GM12891 (cell line): ENCODE measurements at regions not wholly inside any gene's neighbourhood (a gene's known extent, or its start where the extent isn't known, plus 50 kb on each side); places are given as distances from the start of the nearest gene placed in this dataset.

Source experiments
- DNase-seq: peaks from one replicate; pipeline ENCODE4 v3.0.0; 2011; ENCODE audit warnings: low spot score; ENCODE audit not compliant: insufficient read length
- FAIRE-seq: peaks from 2 replicates; lab custom pipeline; 2011; peaks lifted over from hg19 to GRCh38; lab: Jason Lieb, UNC
- PAX5 ChIP-seq: IDR thresholded peaks from 2 replicates; pipeline ENCODE4 v1.6.1; 2011; ENCODE audit warnings: low read length, moderate library complexity, mild to moderate bottlenecking; ENCODE audit not compliant: insufficient read depth, severe bottlenecking
- POLR2A ChIP-seq: IDR thresholded peaks from 2 replicates; pipeline ENCODE4 v1.6.1; 2011; ENCODE audit warnings: low read depth, low read length, control low read depth
- POLR2AphosphoS5 ChIP-seq: IDR thresholded peaks from 2 replicates; pipeline ENCODE4 v1.6.1; 2011; ENCODE audit warnings: low read depth, low read length, control low read depth
- POU2F2 ChIP-seq: IDR thresholded peaks from 2 replicates; pipeline ENCODE4 v1.6.1; 2011; ENCODE audit warnings: low read depth, mild to moderate bottlenecking, control low read depth, low read length, moderate library complexity
- SPI1 ChIP-seq: IDR thresholded peaks from 2 replicates; pipeline ENCODE4 v1.6.1; 2011; ENCODE audit warnings: low read depth, low read length, control low read depth
- TAF1 ChIP-seq: IDR thresholded peaks from 2 replicates; pipeline ENCODE4 v1.6.1; 2011; ENCODE audit warnings: low read depth, low read length, control low read depth

DNA sequence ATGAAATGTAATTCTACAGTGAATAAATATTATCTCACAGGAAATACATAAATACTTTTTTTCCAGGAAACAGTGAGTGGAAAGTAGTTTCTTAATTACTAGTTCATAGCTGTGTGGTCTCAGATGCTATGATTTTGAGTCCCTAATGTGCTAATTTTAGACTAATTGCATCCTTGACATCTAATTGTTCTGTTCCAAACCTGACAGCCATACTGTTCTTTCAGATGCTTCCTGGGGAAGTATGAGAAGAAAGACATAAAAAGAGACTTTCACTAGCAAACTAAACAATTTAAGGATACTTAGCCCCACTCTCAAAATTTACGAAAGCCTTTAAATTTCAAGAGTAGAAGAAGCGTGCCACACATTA lies 350.9 kb upstream of the CDH20 start:
- FAIRE-seq (no peak), DNase-seq (no peak)
- TF ChIP-seq SPI1, result no peak
- no peak for TF ChIP-seq POU2F2
- TF ChIP-seq POLR2AphosphoS5, result no peak
- TF ChIP-seq TAF1, result no peak
- TF ChIP-seq PAX5, result no peak
- TF ChIP-seq POLR2A, result no peak

DNA sequence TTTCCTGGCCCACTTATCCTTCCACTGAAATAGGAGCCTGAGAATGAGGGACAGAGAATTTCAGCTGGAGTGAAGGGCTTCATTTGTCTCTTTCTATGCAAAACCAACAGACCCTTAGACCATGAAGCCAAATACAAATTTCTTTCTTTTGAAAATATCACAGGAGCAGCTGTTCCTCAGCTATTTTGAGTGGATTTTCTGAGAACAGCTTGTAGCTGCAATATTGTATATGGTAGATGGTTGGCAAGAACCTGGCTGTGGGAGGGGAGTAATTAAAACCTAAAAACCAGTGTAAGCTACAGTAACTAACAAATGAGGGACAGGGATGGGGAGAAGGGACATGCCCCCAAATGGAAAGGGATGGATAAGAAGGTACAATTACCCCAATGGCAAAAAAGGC lies 350.3 kb upstream of the CDH20 start:
- FAIRE-seq (no peak), DNase-seq (no peak)
- no peak for TF ChIP-seq POU2F2

DNA sequence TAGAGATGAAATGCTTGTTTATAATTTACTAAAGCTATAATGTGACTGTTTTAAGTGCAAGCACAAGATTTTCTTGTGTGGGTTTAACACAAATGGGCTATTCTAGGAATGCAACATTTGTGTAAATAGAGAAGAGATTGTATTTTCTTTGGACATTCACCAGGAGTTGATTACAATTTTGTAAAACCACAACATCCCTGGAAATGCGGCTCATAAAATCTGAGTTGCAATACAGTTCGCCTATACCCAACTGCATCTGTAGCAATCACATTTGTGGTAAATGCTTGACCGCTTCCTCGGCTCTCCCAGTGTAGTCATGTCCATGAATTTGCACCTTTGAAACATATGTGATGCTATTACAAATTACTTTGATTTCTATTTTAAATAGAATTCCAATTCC lies 348.7 kb upstream of the CDH20 start:
- FAIRE-seq (no peak), DNase-seq (no peak)
- TF ChIP-seq POLR2AphosphoS5, result no peak
- no peak for TF ChIP-seq POU2F2
- TF ChIP-seq TAF1, result no peak

DNA sequence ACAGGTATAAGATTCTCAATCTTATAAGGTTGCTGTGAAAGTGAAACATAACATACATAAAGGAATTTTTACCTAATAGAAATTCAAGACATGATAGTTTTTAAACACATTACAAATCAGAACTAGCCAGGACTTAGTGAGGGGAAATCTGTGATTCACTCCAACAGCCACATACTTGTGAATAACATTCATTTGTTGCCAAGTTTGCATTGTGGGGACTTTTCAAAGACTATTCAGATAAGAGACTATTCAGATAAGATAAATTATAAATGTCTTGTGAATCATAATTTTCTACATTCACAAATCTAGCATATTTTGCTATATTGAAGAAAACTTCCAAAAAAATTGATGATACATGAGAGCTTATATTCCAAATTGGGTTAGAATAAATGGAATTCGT lies 345.3 kb upstream of the CDH20 start:
- DNase-seq (no peak), FAIRE-seq (no peak)
- no peak for TF ChIP-seq POLR2A
- TF ChIP-seq POU2F2, result no peak
- no peak for TF ChIP-seq PAX5
- TF ChIP-seq POLR2AphosphoS5, result no peak
- TF ChIP-seq SPI1, result no peak
- no peak for TF ChIP-seq TAF1

DNA sequence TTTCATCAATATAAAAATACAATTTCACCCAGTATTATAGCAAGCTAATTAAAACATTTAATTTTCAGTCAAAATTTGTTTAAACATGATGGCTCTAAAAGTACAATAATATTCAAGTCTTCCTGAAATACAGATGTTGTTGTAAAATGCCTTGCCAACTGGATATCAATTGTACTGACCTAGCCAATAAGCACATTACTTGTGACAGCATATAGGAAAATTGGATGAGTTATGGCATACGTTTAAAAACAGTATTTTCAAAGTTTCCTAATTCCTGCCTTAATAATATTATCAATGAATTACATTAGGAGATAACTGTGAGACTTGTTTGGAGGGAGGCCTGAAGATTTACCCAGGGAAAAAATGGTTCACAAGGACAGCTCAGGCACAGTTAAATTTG lies 336.9 kb upstream of the CDH20 start:
- no peak for TF ChIP-seq TAF1
- TF ChIP-seq POLR2AphosphoS5, result no peak
- TF ChIP-seq PAX5, result no peak
- TF ChIP-seq POU2F2, result no peak
- no peak for TF ChIP-seq SPI1
- no peak for TF ChIP-seq POLR2A
- no peak for FAIRE-seq

DNA sequence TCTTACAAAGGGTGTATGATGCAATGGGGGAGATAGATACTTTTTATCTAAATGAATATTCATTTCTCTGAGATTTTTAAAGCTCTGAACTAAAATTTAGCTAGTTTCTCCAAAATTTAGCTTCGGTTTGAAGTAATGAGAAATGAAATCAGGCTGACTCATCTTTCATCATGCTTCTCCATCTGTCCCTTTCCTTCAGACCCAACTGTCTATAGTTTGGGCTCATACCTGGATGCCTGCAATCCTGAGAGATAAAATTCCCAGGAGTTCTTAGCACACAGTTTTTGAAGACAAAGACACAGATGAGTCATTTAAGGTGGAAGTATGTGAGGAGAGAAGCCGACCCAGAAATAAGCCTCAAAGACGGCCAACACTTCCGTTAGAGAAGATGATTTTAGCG lies 336.4 kb upstream of the CDH20 start:
- DNase-seq (no peak), FAIRE-seq (no peak)
- TF ChIP-seq SPI1 (no peak), TAF1 (no peak), POLR2AphosphoS5 (no peak), POLR2A (no peak), PAX5 (no peak), POU2F2 (no peak)

More for the DNA sequence above, 336.9 kb upstream of the CDH20 start:
- no peak for DNase-seq

DNA sequence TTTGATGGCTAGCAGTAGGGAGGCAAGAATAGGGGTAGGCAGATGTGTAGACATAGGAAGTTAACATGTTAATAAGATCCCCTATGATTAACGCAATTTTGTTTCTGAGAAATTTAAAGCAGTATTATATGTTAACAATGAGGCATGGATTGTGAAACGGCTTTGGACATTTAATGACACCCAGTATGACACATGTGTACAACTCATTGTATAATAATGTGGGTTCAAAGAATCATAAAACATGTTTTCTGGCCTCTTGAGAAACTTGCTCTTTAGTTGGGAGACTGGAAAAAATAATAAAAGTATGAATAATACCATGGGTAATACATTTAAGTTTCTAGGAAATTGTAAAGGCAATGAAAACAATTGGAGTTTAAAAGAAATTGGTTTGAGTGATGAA lies 332.1 kb upstream of the CDH20 start:
- DNase-seq (no peak), FAIRE-seq (no peak)
- TF ChIP-seq TAF1, result no peak
- no peak for TF ChIP-seq POLR2A
- no peak for TF ChIP-seq POLR2AphosphoS5
- TF ChIP-seq PAX5, result no peak
- no peak for TF ChIP-seq POU2F2
- no peak for TF ChIP-seq SPI1

DNA sequence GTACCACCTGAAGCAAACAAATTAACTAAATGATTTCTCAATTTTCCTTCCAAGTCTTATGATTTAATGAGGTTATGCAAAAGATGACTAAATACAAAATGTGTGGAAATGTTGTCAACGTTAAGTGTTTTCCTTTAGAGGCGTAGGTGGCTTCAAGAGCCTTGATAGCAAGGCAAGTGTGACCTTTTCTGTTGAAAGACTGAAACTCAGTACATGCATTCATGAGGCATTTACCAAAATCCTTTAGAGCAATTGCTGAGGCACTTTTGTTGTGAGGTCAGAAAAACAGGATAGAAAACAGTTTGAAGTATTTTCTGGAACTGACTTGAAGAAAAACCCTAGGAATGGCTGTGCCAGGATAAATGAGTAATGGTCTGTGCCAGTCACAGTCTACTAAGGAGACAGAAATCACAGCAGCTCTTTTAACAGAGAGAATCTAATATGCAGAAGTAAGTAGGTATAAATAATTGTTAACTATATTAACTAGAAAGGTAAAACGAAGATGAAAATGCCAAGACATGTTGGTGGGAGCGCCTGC lies 326.5 kb upstream of the CDH20 start:
- TF ChIP-seq POLR2AphosphoS5 (no peak), TAF1 (no peak), POU2F2 (no peak), POLR2A (no peak), PAX5 (no peak), SPI1 (no peak)
- DNase-seq (no peak), FAIRE-seq (no peak)

DNA sequence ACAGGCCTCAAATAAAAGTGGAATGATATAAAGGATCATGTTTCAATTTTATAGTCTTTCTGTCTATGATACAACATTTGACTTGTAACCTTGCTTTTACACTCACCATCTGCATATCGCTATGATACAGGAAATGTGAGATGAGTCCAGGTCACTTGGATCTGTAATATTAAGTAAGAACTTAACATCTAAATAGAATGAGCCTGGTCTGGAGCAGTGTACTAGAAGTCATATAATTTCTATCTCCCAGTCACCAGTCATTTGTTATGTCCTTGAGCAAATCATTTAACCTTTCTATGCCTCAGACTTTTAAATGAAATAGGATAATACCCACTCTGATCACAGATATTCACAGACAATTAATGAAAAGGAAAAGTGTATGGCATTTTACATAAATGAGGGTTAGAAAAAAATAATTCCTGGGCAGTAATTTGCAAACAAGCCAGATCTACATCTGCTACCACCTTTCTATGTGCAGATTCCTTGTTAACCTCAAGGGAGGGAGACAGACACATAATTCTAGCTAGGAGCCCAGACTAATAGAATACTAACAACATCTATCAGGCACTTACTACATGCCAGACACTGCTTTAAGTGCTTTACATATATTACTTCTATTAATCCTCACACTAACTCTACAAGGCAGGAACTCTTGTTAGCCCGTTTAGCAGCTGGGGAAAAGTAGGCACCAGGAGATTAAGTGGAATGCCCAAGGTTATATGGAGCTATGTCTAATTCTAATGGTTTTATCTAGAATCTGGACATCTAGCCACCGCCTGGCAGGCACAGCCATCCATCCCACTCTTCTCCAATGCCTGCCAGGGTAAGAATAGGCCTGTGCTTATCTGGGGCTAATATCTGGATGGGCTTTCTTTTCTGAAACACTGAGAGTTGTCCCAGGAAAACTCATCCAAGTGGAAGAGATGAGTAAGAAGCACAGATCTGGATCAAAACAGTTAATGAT lies 313.6 kb upstream of the CDH20 start:
- FAIRE-seq (no peak), DNase-seq (no peak)
- no peak for TF ChIP-seq POLR2A
- TF ChIP-seq SPI1, result no peak
- TF ChIP-seq POLR2AphosphoS5, result no peak
- no peak for TF ChIP-seq TAF1
- no peak for TF ChIP-seq PAX5
- TF ChIP-seq POU2F2, result no peak

DNA sequence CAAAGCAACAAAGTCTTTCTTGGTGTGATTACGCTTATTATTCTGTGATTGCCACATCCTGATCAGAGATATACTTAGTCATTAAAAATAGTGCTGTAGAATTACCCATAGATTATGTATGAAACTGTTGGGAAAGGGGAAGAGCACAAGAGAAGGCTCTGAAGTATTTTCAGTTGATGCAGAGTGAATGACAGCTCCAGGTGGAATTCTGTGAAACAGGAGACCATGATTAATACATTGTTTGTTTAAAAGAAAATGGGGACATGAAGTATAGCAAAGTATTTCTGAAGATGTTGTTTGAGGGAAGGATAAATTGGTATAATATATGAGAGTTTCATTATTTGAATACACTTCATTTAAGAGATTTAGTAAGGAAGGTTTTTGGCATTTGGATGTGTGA lies 307.6 kb upstream of the CDH20 start:
- no peak for TF ChIP-seq POLR2AphosphoS5
- no peak for TF ChIP-seq POLR2A
- no peak for TF ChIP-seq PAX5
- no peak for TF ChIP-seq SPI1
- no peak for TF ChIP-seq POU2F2
- no peak for TF ChIP-seq TAF1
- DNase-seq (no peak), FAIRE-seq (no peak)
